H9 (cell line): ENCODE measurements at regions not wholly inside any gene's neighbourhood (a gene's known extent, or its start where the extent isn't known, plus 50 kb on each side); places are given as distances from the start of the nearest gene placed in this dataset.

Experiments used
- DNase-seq: peaks from one replicate; pipeline ENCODE4 v3.0.0-alpha.2; 2017
- H2AFZ ChIP-seq: one replicate; pipeline ENCODE4 v1.6.1; 2013; ENCODE audit warnings: mild to moderate bottlenecking, low read length, control low read depth, moderate library complexity
- H2AK5ac ChIP-seq: 2 replicates; pipeline ENCODE4 v1.6.1; 2013; ENCODE audit warnings: low read length, control low read depth, mixed read lengths; ENCODE audit not compliant: insufficient read length
- H2BK120ac ChIP-seq: one replicate; pipeline ENCODE4 v1.6.1; 2013; ENCODE audit warnings: low read depth, mild to moderate bottlenecking, low read length, control low read depth, inconsistent platforms; ENCODE audit not compliant: poor library complexity, severe bottlenecking
- H2BK12ac ChIP-seq: 2 replicates; pipeline ENCODE4 v1.6.1; 2013; ENCODE audit warnings: low read length, control low read depth, mixed read lengths, low read depth; ENCODE audit not compliant: insufficient read length
- H2BK15ac ChIP-seq: 2 replicates; pipeline ENCODE4 v1.6.1; 2013; ENCODE audit warnings: low read depth, low read length, control low read depth
- H2BK20ac ChIP-seq: one replicate; pipeline ENCODE4 v1.6.1; 2013; ENCODE audit warnings: low read depth, mild to moderate bottlenecking, low read length, control low read depth, inconsistent platforms; ENCODE audit not compliant: poor library complexity, severe bottlenecking
- H2BK5ac ChIP-seq: 2 replicates; pipeline ENCODE4 v1.6.1; 2013; ENCODE audit warnings: low read length, control low read depth, mixed read lengths; ENCODE audit not compliant: insufficient read length
- H3K14ac ChIP-seq: 2 replicates; pipeline ENCODE4 v1.6.1; 2013; ENCODE audit warnings: low read length, control low read depth; ENCODE audit not compliant: insufficient read depth
- H3K18ac ChIP-seq: 2 replicates; pipeline ENCODE4 v1.6.1; 2013; ENCODE audit warnings: low read depth, mild to moderate bottlenecking, mixed read lengths, low read length, control low read depth; ENCODE audit not compliant: insufficient read length
- H3K23ac ChIP-seq: 2 replicates; pipeline ENCODE4 v1.6.1; 2013; ENCODE audit warnings: low read length, control low read depth, mixed read lengths, low read depth; ENCODE audit not compliant: insufficient read length
- H3K23me2 ChIP-seq: 2 replicates; pipeline ENCODE4 v1.6.1; 2013; ENCODE audit warnings: low read depth, mild to moderate bottlenecking, mixed read lengths, low read length, control low read depth; ENCODE audit not compliant: insufficient read length, poor library complexity, severe bottlenecking
- H3K27ac ChIP-seq: 2 replicates; pipeline ENCODE4 v1.5.1; 2013; ENCODE audit warnings: low read length, control low read depth, mixed read lengths, low read depth; ENCODE audit not compliant: insufficient read length
- H3K27me3 ChIP-seq: 2 replicates; pipeline ENCODE4 v1.6.1; 2013; ENCODE audit warnings: low read length, control low read depth, inconsistent platforms; ENCODE audit not compliant: insufficient read depth
- H3K4ac ChIP-seq: 2 replicates; pipeline ENCODE4 v1.6.1; 2013; ENCODE audit warnings: low read depth, mild to moderate bottlenecking, control low read depth, inconsistent platforms, low read length, moderate library complexity
- H3K4me1 ChIP-seq: 2 replicates; pipeline ENCODE4 v1.6.1; 2013; ENCODE audit warnings: low read length, control low read depth, inconsistent platforms; ENCODE audit not compliant: insufficient read depth
- H3K4me2 ChIP-seq: 2 replicates; pipeline ENCODE4 v1.6.1; 2013; ENCODE audit warnings: low read length, control low read depth, mixed read lengths; ENCODE audit not compliant: insufficient read length, insufficient read depth
- H3K56ac ChIP-seq: 2 replicates; pipeline ENCODE4 v1.6.1; 2013; ENCODE audit warnings: low read depth, mild to moderate bottlenecking, mixed read lengths, low read length, control low read depth; ENCODE audit not compliant: insufficient read length
- H3K79me1 ChIP-seq: 2 replicates; pipeline ENCODE4 v1.6.1; 2013; ENCODE audit warnings: low read depth, mild to moderate bottlenecking, moderate library complexity, low read length, control low read depth, inconsistent platforms; ENCODE audit not compliant: insufficient read depth, poor library complexity, severe bottlenecking
- H3K79me2 ChIP-seq: 2 replicates; pipeline ENCODE4 v1.6.1; 2013; ENCODE audit warnings: low read length, control low read depth, inconsistent platforms; ENCODE audit not compliant: insufficient read depth
- H3K9ac ChIP-seq: 2 replicates; pipeline ENCODE4 v1.6.1; 2013; ENCODE audit warnings: low read length, control low read depth, mixed read lengths; ENCODE audit not compliant: insufficient read length; ENCODE audit errors: extremely low read depth
- H3K9me3 ChIP-seq: one replicate; pipeline ENCODE4 v1.6.1; 2013; ENCODE audit warnings: low read depth, low read length, inconsistent platforms; ENCODE audit not compliant: control insufficient read depth
- H3T11ph ChIP-seq: one replicate; pipeline ENCODE4 v1.6.1; 2013; ENCODE audit warnings: mild to moderate bottlenecking, low read length, control low read depth, inconsistent platforms
- H4K20me1 ChIP-seq: one replicate; pipeline ENCODE4 v1.6.1; 2013; ENCODE audit not compliant: control insufficient read depth, insufficient read length, insufficient read depth
- H4K5ac ChIP-seq: 2 replicates; pipeline ENCODE4 v1.6.1; 2013; ENCODE audit warnings: low read depth, mild to moderate bottlenecking, mixed read lengths, low read length, control low read depth; ENCODE audit not compliant: insufficient read length
- H4K8ac ChIP-seq: replicated peaks from 2 replicates; pipeline ENCODE4 v1.6.1; 2013; ENCODE audit warnings: low read length, control low read depth, mixed read lengths, low read depth; ENCODE audit not compliant: insufficient read length
- H4K91ac ChIP-seq: 2 replicates; pipeline ENCODE4 v1.6.1; 2013; ENCODE audit warnings: low read depth, mild to moderate bottlenecking, moderate library complexity, mixed read lengths, low read length, control low read depth; ENCODE audit not compliant: insufficient read length
- H3K27ac Mint-ChIP-seq, 3 experiments: 2 replicates in 2 of 3; 3 replicates in 1 of 3; pipeline ENCODE4 v1.8.0; 2020 to 2021; ENCODE audit warnings: mixed read lengths in 3 of 3, mild to moderate bottlenecking in 1 of 3, moderate library complexity in 1 of 3
- H3K27me3 Mint-ChIP-seq: 2 replicates; pipeline ENCODE4 v1.8.0; 2021; ENCODE audit warnings: low read depth, mild to moderate bottlenecking, moderate library complexity, mixed read lengths
- H3K36me3 Mint-ChIP-seq, 3 experiments: 2 replicates in 2 of 3; 3 replicates in 1 of 3; pipeline ENCODE4 v1.8.0; 2020 to 2021; ENCODE audit warnings: low read depth in 3 of 3, mixed read lengths in 3 of 3; ENCODE audit not compliant: insufficient read depth in 1 of 3
- H3K4me1 Mint-ChIP-seq, 2 experiments: 2 replicates each; pipeline ENCODE4 v1.8.0; 2020; ENCODE audit warnings: mixed read lengths in 2 of 2
- H3K4me3 Mint-ChIP-seq, 2 experiments: 2 replicates in 1 of 2; 3 replicates in 1 of 2; pipeline ENCODE4 v1.8.0; 2020 to 2021; ENCODE audit warnings: mild to moderate bottlenecking in 2 of 2, mixed read lengths in 2 of 2, moderate library complexity in 1 of 2
- H3K9me3 Mint-ChIP-seq, 2 experiments: 2 replicates in 1 of 2; 3 replicates in 1 of 2; pipeline ENCODE4 v1.8.0; 2020; ENCODE audit warnings: mild to moderate bottlenecking in 2 of 2, mixed read lengths in 2 of 2, moderate library complexity in 1 of 2
- CTCF ChIP-seq: fragments of 200-600 bp; sonication (generic); conservative IDR thresholded peaks from 3 replicates; pipeline ENCODE4 v1.8.0; 2021; ENCODE audit warnings: antibody characterized with exemption, mild to moderate bottlenecking
- WGBS: extraction: QIAGEN DNeasy Blood & Tissue Kit; methylation state at CpG from one replicate; pipeline ENCODE4 v1.1.7; 2013; ENCODE audit warnings: missing lambda C conversion rate, low lambda C conversion rate, mixed read lengths; ENCODE audit not compliant: insufficient read length; ENCODE audit errors: extremely low coverage; 5-methylcytosine and 5-hydroxymethylcytosine counted together

- Histone ChIP-seq H3K79me2 (no peaks in the 10 kb centered on the region; the same call in 1 of the 2 replicates), H2BK5ac (no peak overlapping the region), H2AK5ac (no peak overlapping the region), H3K9ac (no peak overlapping the region), H4K8ac (no peak overlapping the region), H3K23ac (no peak overlapping the region), H3K4me1 (peaks cover 4% of the 10 kb centered on the region; the same call in 1 of the 2 replicates), H3K4me2 (no peak overlapping the region), H2BK20ac (no peak overlapping the region), H3K4ac (no peak overlapping the region), H3K27ac (no peak overlapping the region), H2BK15ac (no peak overlapping the region), H4K5ac (no peak overlapping the region), H4K91ac (no peak overlapping the region), H2BK120ac (no peak overlapping the region), H3T11ph (no peak overlapping the region), H3K56ac (no peak overlapping the region), H2BK12ac (no peak overlapping the region), H3K79me1 (no peaks in the 10 kb centered on the region), H3K14ac (no peak overlapping the region), H3K18ac (no peak overlapping the region), H2AFZ (no peak overlapping the region), H3K27me3 (no peaks in the 10 kb centered on the region), H4K20me1 (no peaks in the 10 kb centered on the region), H3K9me3 (peaks cover 6% of the 10 kb centered on the region), H3K23me2 (no peaks in the 10 kb centered on the region)
- Mint-ChIP-seq H3K4me1 (peaks cover 36% of the 10 kb centered on the region in 2 experiments), H3K9me3 (peaks cover 30 to 59% of the 10 kb centered on the region in 2 experiments), H3K27ac (no peak overlapping the region), H3K4me3 (no peak overlapping the region; a peak in 1 of 5 replicates), H3K27me3 (no peaks in the 10 kb centered on the region), H3K36me3 (no peaks in the 10 kb centered on the region; a peak in 4 of 7 replicates)
- WGBS, result no CpG with 5 or more reads among the region's 7 CpGs
- no peak for TF ChIP-seq CTCF
- no peak for DNase-seq
Observed at GRCh38 chrX:10750581-10750980, 130.2 kb upstream of the MID1 start.
